Hepatocyte (in vitro differentiated cells): ENCODE measurements at regions not wholly inside any gene's neighbourhood (a gene's known extent, or its start where the extent isn't known, plus 50 kb on each side); places are given as distances from the start of the nearest gene placed in this dataset.

Experiments used
- DNase-seq: peaks from one replicate; pipeline ENCODE4 v3.0.0-alpha.2; 2016; ENCODE audit warnings: low spot score
- H2AFZ ChIP-seq: fragments of 200-600 bp; sonication (generic); 2 replicates; pipeline ENCODE4 v1.6.0; 2016; ENCODE audit warnings: antibody characterized with exemption, mild to moderate bottlenecking
- H3K27ac ChIP-seq: fragments of 200-600 bp; sonication (generic); 2 replicates; pipeline ENCODE4 v1.5.1; 2016; ENCODE audit warnings: mild to moderate bottlenecking
- H3K27me3 ChIP-seq: fragments of 200-600 bp; sonication (generic); 2 replicates; pipeline ENCODE4 v1.6.1; 2016
- H3K36me3 ChIP-seq: fragments of 200-600 bp; sonication (generic); replicated peaks from 2 replicates; pipeline ENCODE4 v1.5.1; 2016; ENCODE audit warnings: low read depth; ENCODE audit not compliant: insufficient read depth
- H3K4me1 ChIP-seq: fragments of 200-600 bp; sonication (generic); 2 replicates; pipeline ENCODE4 v1.5.1; 2016; ENCODE audit warnings: mild to moderate bottlenecking, moderate library complexity; ENCODE audit not compliant: insufficient read depth
- H3K4me2 ChIP-seq: fragments of 200-600 bp; sonication (generic); 2 replicates; pipeline ENCODE4 v1.6.0; 2016
- H3K4me3 ChIP-seq: fragments of 200-600 bp; sonication (generic); 2 replicates; pipeline ENCODE4 v1.5.1; 2016; ENCODE audit warnings: mild to moderate bottlenecking
- H3K79me2 ChIP-seq: fragments of 200-600 bp; sonication (generic); 2 replicates; pipeline ENCODE4 v1.6.0; 2017; ENCODE audit warnings: mild to moderate bottlenecking
- H3K9me2 ChIP-seq: fragments of 200-600 bp; sonication (generic); replicated peaks from 2 replicates; pipeline ENCODE4 v1.6.0; 2017; ENCODE audit warnings: mild to moderate bottlenecking; ENCODE audit not compliant: insufficient read depth
- H3K9me3 ChIP-seq: fragments of 200-600 bp; sonication (generic); 2 replicates; pipeline ENCODE4 v1.5.1; 2016; ENCODE audit warnings: low read depth, mild to moderate bottlenecking
- H4K20me1 ChIP-seq: fragments of 200-600 bp; sonication (generic); 2 replicates; pipeline ENCODE4 v1.6.0; 2016; ENCODE audit warnings: mild to moderate bottlenecking; ENCODE audit not compliant: insufficient read depth, poor library complexity, severe bottlenecking
- EZH2 ChIP-seq: fragments of 200-600 bp; sonication (generic); IDR thresholded peaks from 2 replicates; pipeline ENCODE4 v1.6.1; 2016; ENCODE audit warnings: antibody characterized with exemption, mild to moderate bottlenecking, borderline replicate concordance
- EZH2phosphoT487 ChIP-seq: fragments of 200-600 bp; sonication (generic); IDR thresholded peaks from one replicate; pipeline ENCODE4 v1.6.1; 2018; ENCODE audit warnings: antibody characterized with exemption, mild to moderate bottlenecking, low read depth, moderate library complexity; ENCODE audit not compliant: unreplicated experiment, severe bottlenecking
- WGBS: methylation state at CpG from one replicate; pipeline ENCODE4 v1.1.6; 2016; ENCODE audit warnings: low lambda C conversion rate; ENCODE audit errors: missing lambda C conversion rate; 5-methylcytosine and 5-hydroxymethylcytosine counted together
- TF ChIP-seq, protein P1 (sequence below): fragments of 200-600 bp; sonication (generic); IDR thresholded peaks from 2 replicates; pipeline ENCODE4 v1.5.1; 2016; ENCODE audit warnings: antibody characterized with exemption, mild to moderate bottlenecking; ENCODE audit not compliant: poor library complexity

GRCh38 chr5:171692936-171693335 is 92.7 kb upstream of the SMIM23 start:
- no peak overlapping the region for H3K4me3 ChIP-seq
- no peak overlapping the region for H3K27ac ChIP-seq
- no peak overlapping the region for H3K4me2 ChIP-seq
- no peaks in the 10 kb centered on the region for H3K4me1 ChIP-seq
- no peaks in the 10 kb centered on the region for H3K36me3 ChIP-seq
- WGBS: 84% methylated on average over 4 of the region's 4 CpGs
- TF ChIP-seq EZH2: no peak
- H3K27me3 ChIP-seq: no peaks in the 10 kb centered on the region
- H3K79me2 ChIP-seq: no peaks in the 10 kb centered on the region
- H3K9me3 ChIP-seq: no peaks in the 10 kb centered on the region
- no peaks in the 10 kb centered on the region for H3K9me2 ChIP-seq
- H2AFZ ChIP-seq: no peak overlapping the region
- no peaks in the 10 kb centered on the region for H4K20me1 ChIP-seq
- no peak for DNase-seq

DNA sequence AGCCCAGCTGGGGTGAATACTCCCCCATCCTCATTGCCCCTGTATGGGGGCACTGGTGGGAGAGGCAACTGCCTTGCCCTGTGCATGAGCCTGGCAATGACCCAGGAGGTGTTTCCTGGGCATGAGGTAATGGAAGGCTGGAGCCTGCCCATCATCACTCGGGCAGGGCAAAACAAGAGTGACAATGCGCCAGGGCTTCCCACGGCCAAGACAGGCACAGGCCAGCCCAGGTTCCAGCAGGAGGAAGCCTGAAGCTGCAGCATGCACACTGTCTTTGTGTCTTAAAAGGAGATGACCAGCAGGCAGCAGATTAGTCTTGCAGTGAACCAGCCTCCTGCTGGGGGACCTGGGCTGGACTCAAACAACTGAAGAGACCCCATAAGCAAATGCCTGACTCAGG is 92.2 kb upstream of the SMIM23 start:
- no peak overlapping the region for H3K4me2 ChIP-seq
- TF ChIP-seq, protein P1, sequence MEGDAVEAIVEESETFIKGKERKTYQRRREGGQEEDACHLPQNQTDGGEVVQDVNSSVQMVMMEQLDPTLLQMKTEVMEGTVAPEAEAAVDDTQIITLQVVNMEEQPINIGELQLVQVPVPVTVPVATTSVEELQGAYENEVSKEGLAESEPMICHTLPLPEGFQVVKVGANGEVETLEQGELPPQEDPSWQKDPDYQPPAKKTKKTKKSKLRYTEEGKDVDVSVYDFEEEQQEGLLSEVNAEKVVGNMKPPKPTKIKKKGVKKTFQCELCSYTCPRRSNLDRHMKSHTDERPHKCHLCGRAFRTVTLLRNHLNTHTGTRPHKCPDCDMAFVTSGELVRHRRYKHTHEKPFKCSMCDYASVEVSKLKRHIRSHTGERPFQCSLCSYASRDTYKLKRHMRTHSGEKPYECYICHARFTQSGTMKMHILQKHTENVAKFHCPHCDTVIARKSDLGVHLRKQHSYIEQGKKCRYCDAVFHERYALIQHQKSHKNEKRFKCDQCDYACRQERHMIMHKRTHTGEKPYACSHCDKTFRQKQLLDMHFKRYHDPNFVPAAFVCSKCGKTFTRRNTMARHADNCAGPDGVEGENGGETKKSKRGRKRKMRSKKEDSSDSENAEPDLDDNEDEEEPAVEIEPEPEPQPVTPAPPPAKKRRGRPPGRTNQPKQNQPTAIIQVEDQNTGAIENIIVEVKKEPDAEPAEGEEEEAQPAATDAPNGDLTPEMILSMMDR: no peak
- no peak for TF ChIP-seq EZH2
- TF ChIP-seq EZH2phosphoT487: no peak
- H3K27ac ChIP-seq: no peak overlapping the region
- H3K9me3 ChIP-seq: no peaks in the 10 kb centered on the region
- H3K27me3 ChIP-seq: no peaks in the 10 kb centered on the region
- DNase-seq: no peak
- H3K9me2 ChIP-seq: no peaks in the 10 kb centered on the region
- H4K20me1 ChIP-seq: no peaks in the 10 kb centered on the region
- H3K4me1 ChIP-seq: no peaks in the 10 kb centered on the region
- H3K36me3 ChIP-seq: no peaks in the 10 kb centered on the region
- no peak overlapping the region for H2AFZ ChIP-seq
- 94% methylated on average over 3 of the region's 3 CpGs for whole genome bisulfite sequencing
- H3K79me2 ChIP-seq: no peaks in the 10 kb centered on the region
- no peak overlapping the region for H3K4me3 ChIP-seq

GRCh38 chr5:171695804-171696203 is 89.8 kb upstream of the SMIM23 start:
- Histone ChIP-seq H3K9me2 (no peaks in the 10 kb centered on the region), H3K79me2 (no peaks in the 10 kb centered on the region), H4K20me1 (no peaks in the 10 kb centered on the region), H3K27me3 (no peaks in the 10 kb centered on the region), H2AFZ (no peak overlapping the region), H3K4me3 (no peak overlapping the region), H3K36me3 (no peaks in the 10 kb centered on the region), H3K27ac (no peak overlapping the region), H3K9me3 (no peaks in the 10 kb centered on the region), H3K4me2 (no peak overlapping the region), H3K4me1 (peaks cover 8% of the 10 kb centered on the region)
- WGBS: 92% methylated on average over 2 of the region's 2 CpGs
- DNase-seq: no peak
- TF ChIP-seq EZH2 (no peak), EZH2phosphoT487 (no peak)
- TF ChIP-seq, protein P1: no peak

DNA sequence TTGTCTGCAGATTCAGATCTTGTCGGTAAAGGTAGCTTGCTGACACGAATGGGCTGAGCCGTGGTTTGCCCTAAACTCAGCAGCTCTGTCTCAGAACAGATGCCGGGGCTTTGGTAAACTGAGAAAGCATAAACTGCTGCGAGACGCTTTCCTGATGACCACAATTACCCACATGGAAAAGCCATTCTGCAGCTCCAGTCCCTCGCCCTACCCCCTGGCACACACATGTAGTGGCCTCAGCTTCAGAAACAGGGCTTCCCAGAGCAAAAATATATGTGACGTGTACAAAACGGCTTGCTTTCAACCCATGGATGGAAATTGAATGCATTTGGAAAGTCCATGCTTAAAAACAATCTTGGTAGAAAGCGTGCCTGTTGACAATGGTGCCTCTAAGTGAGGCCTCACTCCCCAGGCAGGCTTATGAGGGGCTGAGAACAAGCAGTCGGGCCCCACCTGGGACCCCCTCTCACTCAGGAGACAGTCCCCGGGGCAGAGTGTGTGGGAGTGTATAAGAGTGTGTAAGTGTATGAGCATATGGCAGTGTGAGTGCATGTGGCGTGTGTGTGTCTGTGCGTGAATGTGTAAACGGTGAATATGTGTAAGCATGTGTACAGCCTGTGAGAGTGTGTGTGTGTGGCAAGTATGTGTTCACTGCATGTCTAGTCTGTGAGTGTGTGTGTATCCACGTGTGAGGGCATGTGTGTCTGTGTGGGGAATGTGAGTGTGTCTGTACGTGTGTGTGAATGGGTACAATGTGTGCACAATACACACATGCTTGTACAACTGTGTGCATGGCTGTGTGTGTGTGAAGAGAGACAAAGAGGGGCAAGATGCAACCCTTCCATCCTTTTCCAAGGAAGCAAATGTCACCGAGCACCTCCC is 88.2 kb upstream of the SMIM23 start:
- no peaks in the 10 kb centered on the region for H3K79me2 ChIP-seq
- no peaks in the 10 kb centered on the region for H3K27me3 ChIP-seq
- no peaks in the 10 kb centered on the region for H3K9me2 ChIP-seq
- no peak overlapping the region for H3K4me2 ChIP-seq
- DNase-seq: no peak
- H4K20me1 ChIP-seq: no peaks in the 10 kb centered on the region
- H3K4me1 ChIP-seq: peaks cover 18% of the 10 kb centered on the region
- H3K27ac ChIP-seq: no peak overlapping the region
- WGBS: 65% methylated on average over 18 of the region's 18 CpGs
- H3K4me3 ChIP-seq: no peak overlapping the region
- no peak for TF ChIP-seq EZH2phosphoT487
- no peak for TF ChIP-seq EZH2
- TF ChIP-seq, protein P1: no peak
- no peaks in the 10 kb centered on the region for H3K9me3 ChIP-seq
- H2AFZ ChIP-seq: no peak overlapping the region
- H3K36me3 ChIP-seq: no peaks in the 10 kb centered on the region
